KMS-11 (cell line): ENCODE measurements at regions not wholly inside any gene's neighbourhood (a gene's known extent, or its start where the extent isn't known, plus 50 kb on each side); places are given as distances from the start of the nearest gene placed in this dataset.

Experiments
- H2AFZ ChIP-seq: fragments of 200-600 bp; sonication (generic); 2 replicates; pipeline ENCODE4 v1.6.1; 2016; ENCODE audit warnings: antibody characterized with exemption, mixed run types, low read depth
- H3K27ac ChIP-seq: fragments of 200-600 bp; sonication (generic); 2 replicates; pipeline ENCODE4 v1.6.1; 2016; ENCODE audit warnings: mild to moderate bottlenecking, mixed run types
- H3K27me3 ChIP-seq: fragments of 200-600 bp; sonication (generic); 2 replicates; pipeline ENCODE4 v1.6.1; 2017; ENCODE audit warnings: mild to moderate bottlenecking, low read depth, mixed run types, moderate library complexity; ENCODE audit not compliant: insufficient read depth
- H3K36me3 ChIP-seq: fragments of 200-600 bp; sonication (generic); 2 replicates; pipeline ENCODE4 v1.6.1; 2017; ENCODE audit warnings: mild to moderate bottlenecking, mixed run types; ENCODE audit not compliant: insufficient read depth
- H3K4me1 ChIP-seq: fragments of 200-600 bp; sonication (generic); 2 replicates; pipeline ENCODE4 v1.6.1; 2016; ENCODE audit warnings: mild to moderate bottlenecking, low read depth, mixed run types; ENCODE audit not compliant: poor library complexity, severe bottlenecking
- H3K4me2 ChIP-seq: fragments of 200-600 bp; sonication (generic); 2 replicates; pipeline ENCODE4 v1.7.0; 2016; ENCODE audit warnings: mild to moderate bottlenecking, mixed run types
- H3K4me3 ChIP-seq: fragments of 200-600 bp; sonication (generic); IDR thresholded peaks from 2 replicates; pipeline ENCODE4 v1.6.1; 2017; ENCODE audit warnings: low read depth, low read length, mixed read lengths; ENCODE audit not compliant: insufficient read depth
- H3K79me2 ChIP-seq: fragments of 200-600 bp; sonication (generic); 2 replicates; pipeline ENCODE4 v1.6.1; 2016; ENCODE audit warnings: low read depth, mixed run types; ENCODE audit not compliant: insufficient read depth
- H3K9ac ChIP-seq: fragments of 200-600 bp; sonication (generic); 2 replicates; pipeline ENCODE4 v1.6.1; 2016; ENCODE audit warnings: mild to moderate bottlenecking, mixed run types
- H4K20me1 ChIP-seq: fragments of 200-600 bp; sonication (generic); 2 replicates; pipeline ENCODE4 v1.6.1; 2016; ENCODE audit warnings: mild to moderate bottlenecking, mixed run types; ENCODE audit not compliant: insufficient read depth
- CTCF ChIP-seq: fragments of 200-600 bp; sonication (generic); conservative IDR thresholded peaks from 2 replicates; pipeline ENCODE4 v1.6.1; 2017; ENCODE audit warnings: low read depth, mild to moderate bottlenecking, antibody characterized with exemption, low read length, moderate library complexity, mixed read lengths

GRCh38 chr3:59286791-59287531 is 237.1 kb upstream of the CFAP20DC start:
- no peaks in the 10 kb centered on the region for H3K4me1 ChIP-seq
- no peak overlapping the region for H2AFZ ChIP-seq
- TF ChIP-seq CTCF = no peak
- H4K20me1 ChIP-seq = no peaks in the 10 kb centered on the region
- no peak overlapping the region for H3K9ac ChIP-seq
- no peaks in the 10 kb centered on the region for H3K27me3 ChIP-seq
- no peaks in the 10 kb centered on the region for H3K36me3 ChIP-seq
- H3K4me2 ChIP-seq = no peak overlapping the region
- no peaks in the 10 kb centered on the region for H3K79me2 ChIP-seq
- no peak overlapping the region for H3K4me3 ChIP-seq
- no peak overlapping the region for H3K27ac ChIP-seq

- H4K20me1 ChIP-seq = no peaks in the 10 kb centered on the region
- no peaks in the 10 kb centered on the region for H3K79me2 ChIP-seq
- H3K4me1 ChIP-seq = no peaks in the 10 kb centered on the region
- H3K4me3 ChIP-seq = no peak overlapping the region
- H2AFZ ChIP-seq = no peak overlapping the region
- H3K27me3 ChIP-seq = no peaks in the 10 kb centered on the region
- no peak overlapping the region for H3K4me2 ChIP-seq
- no peak overlapping the region for H3K9ac ChIP-seq
- H3K27ac ChIP-seq = no peak overlapping the region
- H3K36me3 ChIP-seq = no peaks in the 10 kb centered on the region
- TF ChIP-seq CTCF = no peak
Measured at GRCh38 chr3:59285560-59285959, 235.7 kb upstream of the CFAP20DC start.

- no peak overlapping the region for H3K9ac ChIP-seq
- no peak overlapping the region for H2AFZ ChIP-seq
- H3K36me3 ChIP-seq = no peaks in the 10 kb centered on the region
- no peak overlapping the region for H3K4me3 ChIP-seq
- no peaks in the 10 kb centered on the region for H3K4me1 ChIP-seq
- no peaks in the 10 kb centered on the region for H3K79me2 ChIP-seq
- TF ChIP-seq CTCF = no peak
- H3K4me2 ChIP-seq = no peak overlapping the region
- no peak overlapping the region for H3K27ac ChIP-seq
- H3K27me3 ChIP-seq = no peaks in the 10 kb centered on the region
- H4K20me1 ChIP-seq = no peaks in the 10 kb centered on the region
Measured at GRCh38 chr3:59284926-59285325, 235.1 kb upstream of the CFAP20DC start.

GRCh38 chr3:59280113-59280512 is 230.3 kb upstream of the CFAP20DC start:
- Histone ChIP-seq H3K4me2 (no peak overlapping the region), H4K20me1 (no peaks in the 10 kb centered on the region), H3K27me3 (no peaks in the 10 kb centered on the region), H3K79me2 (no peaks in the 10 kb centered on the region), H3K27ac (no peak overlapping the region), H3K4me1 (no peaks in the 10 kb centered on the region), H3K9ac (no peak overlapping the region), H3K36me3 (no peaks in the 10 kb centered on the region), H2AFZ (no peak overlapping the region), H3K4me3 (no peak overlapping the region)
- no peak for TF ChIP-seq CTCF
